KMS-11 (cell line): ENCODE measurements at regions not wholly inside any gene's neighbourhood (a gene's known extent, or its start where the extent isn't known, plus 50 kb on each side); places are given as distances from the start of the nearest gene placed in this dataset.

ENCODE experiments used
- H2AFZ ChIP-seq: fragments of 200-600 bp; sonication (generic); 2 replicates; pipeline ENCODE4 v1.6.1; 2016; ENCODE audit warnings: antibody characterized with exemption, mixed run types, low read depth
- H3K27ac ChIP-seq: fragments of 200-600 bp; sonication (generic); 2 replicates; pipeline ENCODE4 v1.6.1; 2016; ENCODE audit warnings: mild to moderate bottlenecking, mixed run types
- H3K27me3 ChIP-seq: fragments of 200-600 bp; sonication (generic); 2 replicates; pipeline ENCODE4 v1.6.1; 2017; ENCODE audit warnings: mild to moderate bottlenecking, low read depth, mixed run types, moderate library complexity; ENCODE audit not compliant: insufficient read depth
- H3K36me3 ChIP-seq: fragments of 200-600 bp; sonication (generic); 2 replicates; pipeline ENCODE4 v1.6.1; 2017; ENCODE audit warnings: mild to moderate bottlenecking, mixed run types; ENCODE audit not compliant: insufficient read depth
- H3K4me1 ChIP-seq: fragments of 200-600 bp; sonication (generic); 2 replicates; pipeline ENCODE4 v1.6.1; 2016; ENCODE audit warnings: mild to moderate bottlenecking, low read depth, mixed run types; ENCODE audit not compliant: poor library complexity, severe bottlenecking
- H3K4me2 ChIP-seq: fragments of 200-600 bp; sonication (generic); 2 replicates; pipeline ENCODE4 v1.7.0; 2016; ENCODE audit warnings: mild to moderate bottlenecking, mixed run types
- H3K4me3 ChIP-seq: fragments of 200-600 bp; sonication (generic); IDR thresholded peaks from 2 replicates; pipeline ENCODE4 v1.6.1; 2017; ENCODE audit warnings: low read depth, low read length, mixed read lengths; ENCODE audit not compliant: insufficient read depth
- H3K79me2 ChIP-seq: fragments of 200-600 bp; sonication (generic); 2 replicates; pipeline ENCODE4 v1.6.1; 2016; ENCODE audit warnings: low read depth, mixed run types; ENCODE audit not compliant: insufficient read depth
- H3K9ac ChIP-seq: fragments of 200-600 bp; sonication (generic); 2 replicates; pipeline ENCODE4 v1.6.1; 2016; ENCODE audit warnings: mild to moderate bottlenecking, mixed run types
- H4K20me1 ChIP-seq: fragments of 200-600 bp; sonication (generic); 2 replicates; pipeline ENCODE4 v1.6.1; 2016; ENCODE audit warnings: mild to moderate bottlenecking, mixed run types; ENCODE audit not compliant: insufficient read depth
- TF ChIP-seq, protein P1 (sequence below): fragments of 200-600 bp; sonication (generic); conservative IDR thresholded peaks from 2 replicates; pipeline ENCODE4 v1.6.1; 2017; ENCODE audit warnings: low read depth, mild to moderate bottlenecking, antibody characterized with exemption, low read length, moderate library complexity, mixed read lengths

GRCh38 chr16:73124665-73125375 is 76.9 kb upstream of the ZFHX3 start:
- Histone ChIP-seq H3K4me3 (no peak overlapping the region), H3K79me2 (no peaks in the 10 kb centered on the region), H3K4me1 (no peaks in the 10 kb centered on the region), H3K36me3 (no peaks in the 10 kb centered on the region), H3K27ac (no peak overlapping the region), H3K27me3 (no peaks in the 10 kb centered on the region), H4K20me1 (no peaks in the 10 kb centered on the region), H3K9ac (no peak overlapping the region), H3K4me2 (no peak overlapping the region), H2AFZ (no peak overlapping the region)
- TF ChIP-seq, protein P1, sequence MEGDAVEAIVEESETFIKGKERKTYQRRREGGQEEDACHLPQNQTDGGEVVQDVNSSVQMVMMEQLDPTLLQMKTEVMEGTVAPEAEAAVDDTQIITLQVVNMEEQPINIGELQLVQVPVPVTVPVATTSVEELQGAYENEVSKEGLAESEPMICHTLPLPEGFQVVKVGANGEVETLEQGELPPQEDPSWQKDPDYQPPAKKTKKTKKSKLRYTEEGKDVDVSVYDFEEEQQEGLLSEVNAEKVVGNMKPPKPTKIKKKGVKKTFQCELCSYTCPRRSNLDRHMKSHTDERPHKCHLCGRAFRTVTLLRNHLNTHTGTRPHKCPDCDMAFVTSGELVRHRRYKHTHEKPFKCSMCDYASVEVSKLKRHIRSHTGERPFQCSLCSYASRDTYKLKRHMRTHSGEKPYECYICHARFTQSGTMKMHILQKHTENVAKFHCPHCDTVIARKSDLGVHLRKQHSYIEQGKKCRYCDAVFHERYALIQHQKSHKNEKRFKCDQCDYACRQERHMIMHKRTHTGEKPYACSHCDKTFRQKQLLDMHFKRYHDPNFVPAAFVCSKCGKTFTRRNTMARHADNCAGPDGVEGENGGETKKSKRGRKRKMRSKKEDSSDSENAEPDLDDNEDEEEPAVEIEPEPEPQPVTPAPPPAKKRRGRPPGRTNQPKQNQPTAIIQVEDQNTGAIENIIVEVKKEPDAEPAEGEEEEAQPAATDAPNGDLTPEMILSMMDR: no peak

DNA sequence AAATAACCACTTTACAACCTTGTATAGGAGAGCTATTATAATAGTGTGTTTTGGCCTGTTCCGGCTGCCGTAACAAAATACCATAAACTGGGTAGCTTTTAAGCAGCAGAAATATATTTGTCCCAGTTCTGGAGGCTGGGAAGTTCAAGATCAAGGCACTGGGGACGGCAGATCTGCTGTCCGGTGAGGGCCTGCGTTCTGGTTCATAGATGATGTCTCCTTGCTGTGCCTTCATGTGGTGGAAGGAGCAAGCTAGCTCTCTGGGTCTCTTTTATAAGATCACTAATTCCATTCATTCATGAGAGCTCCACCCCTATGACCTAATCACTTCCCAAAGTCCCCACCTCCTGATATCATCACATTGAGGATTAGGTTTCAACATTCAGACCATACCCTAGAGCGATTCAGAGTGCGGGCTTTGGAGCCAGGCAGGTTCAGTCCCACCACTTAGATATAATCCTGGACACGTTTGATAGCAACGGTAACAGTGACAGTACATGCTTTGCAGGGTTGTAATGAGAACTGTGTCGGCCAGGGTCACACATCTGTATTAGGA is 76.2 kb upstream of the ZFHX3 start:
- H3K9ac ChIP-seq: no peak overlapping the region
- H3K4me1 ChIP-seq: no peaks in the 10 kb centered on the region
- H3K27ac ChIP-seq: no peak overlapping the region
- no peak overlapping the region for H3K4me3 ChIP-seq
- no peaks in the 10 kb centered on the region for H3K27me3 ChIP-seq
- no peaks in the 10 kb centered on the region for H3K79me2 ChIP-seq
- H4K20me1 ChIP-seq: no peaks in the 10 kb centered on the region
- TF ChIP-seq, protein P1: no peak
- no peak overlapping the region for H2AFZ ChIP-seq
- no peak overlapping the region for H3K4me2 ChIP-seq
- H3K36me3 ChIP-seq: no peaks in the 10 kb centered on the region

DNA sequence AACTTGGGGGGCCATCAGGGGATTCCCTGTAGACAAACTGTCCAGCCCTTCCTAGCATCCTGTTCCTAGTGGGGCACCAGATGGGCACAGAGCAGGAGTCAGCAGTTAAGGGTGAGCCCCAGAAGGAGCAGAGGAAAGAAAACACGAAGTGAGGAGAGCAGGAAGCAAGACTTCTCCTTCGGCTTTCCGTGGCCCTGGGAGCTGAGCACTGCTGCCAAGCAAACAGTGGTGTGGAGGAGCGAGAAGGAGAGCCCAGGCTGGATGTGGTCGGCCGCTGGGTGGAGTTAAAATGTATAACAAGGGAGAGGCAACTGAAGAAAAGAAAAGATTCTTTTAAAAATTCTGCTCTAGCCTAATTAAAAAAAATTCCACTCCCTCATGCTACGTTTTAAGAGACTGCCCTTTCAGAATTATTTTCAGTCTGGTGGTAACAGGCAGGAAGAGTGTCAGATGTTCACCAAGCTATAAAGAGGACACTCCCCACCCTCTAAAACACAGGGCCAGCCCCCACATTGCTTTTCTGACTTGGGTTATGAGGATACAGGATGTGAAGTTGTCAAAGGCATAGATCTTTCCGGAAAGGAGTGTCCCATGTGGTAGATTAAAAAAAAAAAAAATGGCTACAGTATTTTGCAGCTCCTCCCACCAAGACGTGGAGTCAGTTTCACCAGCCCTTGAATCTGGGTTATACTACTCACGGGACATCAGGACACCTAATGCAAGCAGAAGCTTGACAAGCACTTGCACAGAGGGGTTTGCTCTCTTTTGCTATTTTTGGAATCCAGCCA is 74.9 kb upstream of the ZFHX3 start:
- Histone ChIP-seq H3K27me3 (no peaks in the 10 kb centered on the region), H3K4me1 (no peaks in the 10 kb centered on the region), H2AFZ (no peak overlapping the region), H3K27ac (no peak overlapping the region), H3K4me2 (no peak overlapping the region), H3K79me2 (no peaks in the 10 kb centered on the region), H4K20me1 (no peaks in the 10 kb centered on the region), H3K9ac (no peak overlapping the region), H3K4me3 (no peak overlapping the region), H3K36me3 (no peaks in the 10 kb centered on the region)
- TF ChIP-seq, protein P1: no peak

- TF ChIP-seq, protein P1: no peak
- Histone ChIP-seq H3K4me3 (no peak overlapping the region), H3K9ac (no peak overlapping the region), H4K20me1 (no peaks in the 10 kb centered on the region), H3K4me2 (no peak overlapping the region), H3K36me3 (no peaks in the 10 kb centered on the region), H3K4me1 (no peaks in the 10 kb centered on the region), H3K27me3 (no peaks in the 10 kb centered on the region), H3K27ac (no peak overlapping the region), H3K79me2 (no peaks in the 10 kb centered on the region), H2AFZ (no peak overlapping the region)
Measured at GRCh38 chr16:73116576-73116975, 68.6 kb upstream of the ZFHX3 start.
